DND-41 (cell line): ENCODE measurements at regions not wholly inside any gene's neighbourhood (a gene's known extent, or its start where the extent isn't known, plus 50 kb on each side); places are given as distances from the start of the nearest gene placed in this dataset.

ENCODE experiments used
- ATAC-seq: fragments of 200-7000 bp; cut with Tn5 transposase; 3 replicates; pipeline ENCODE4 v1.9.1; 2021; ENCODE audit warnings: low read depth; ENCODE audit not compliant: insufficient read depth
- DNase-seq: peaks from one replicate; pipeline ENCODE4 v3.0.0-alpha.2; 2020
- H2AFZ ChIP-seq: 2 replicates; pipeline ENCODE4 v1.6.0; 2012; ENCODE audit warnings: low read depth, low read length
- H3K27ac ChIP-seq: 2 replicates; pipeline ENCODE4 v1.5.1; 2012; ENCODE audit warnings: low read length, inconsistent platforms
- H3K27me3 ChIP-seq: fragments of 200-600 bp; sonication (generic); 2 replicates; pipeline ENCODE4 v1.6.0; 2012; ENCODE audit warnings: low read length, mild to moderate bottlenecking, inconsistent platforms; ENCODE audit not compliant: insufficient read depth, poor library complexity
- H3K36me3 ChIP-seq: 2 replicates; pipeline ENCODE4 v1.5.1; 2012; ENCODE audit warnings: low read length, inconsistent platforms; ENCODE audit not compliant: insufficient read depth
- H3K4me1 ChIP-seq: 2 replicates; pipeline ENCODE4 v1.5.1; 2012; ENCODE audit warnings: mild to moderate bottlenecking, low read length; ENCODE audit not compliant: insufficient read depth
- H3K4me2 ChIP-seq: 2 replicates; pipeline ENCODE4 v1.6.0; 2012; ENCODE audit warnings: mild to moderate bottlenecking, moderate library complexity, low read length, inconsistent platforms; ENCODE audit not compliant: insufficient read depth
- H3K4me3 ChIP-seq, 2 experiments: fragments of 200-600 bp in 1 of 2; shearing (Covaris generic) in 1 of 2; 2 replicates each; pipeline ENCODE4 v1.5.1; 2012 to 2016; ENCODE audit warnings: inconsistent platforms in 2 of 2, low read length in 2 of 2, mild to moderate bottlenecking in 2 of 2, low read depth in 1 of 2, moderate library complexity in 1 of 2
- H3K79me2 ChIP-seq: 2 replicates; pipeline ENCODE4 v1.6.0; 2012; ENCODE audit warnings: low read length, inconsistent platforms; ENCODE audit not compliant: insufficient read depth
- H3K9ac ChIP-seq: 2 replicates; pipeline ENCODE4 v1.6.0; 2012; ENCODE audit warnings: low read depth, mild to moderate bottlenecking, inconsistent platforms, low read length, moderate library complexity
- H3K9me3 ChIP-seq: 2 replicates; pipeline ENCODE4 v1.5.1; 2012; ENCODE audit warnings: low read length, moderate library complexity, mild to moderate bottlenecking, inconsistent platforms; ENCODE audit not compliant: insufficient read depth, severe bottlenecking
- H4K20me1 ChIP-seq: 2 replicates; pipeline ENCODE4 v1.6.0; 2012; ENCODE audit warnings: low read length; ENCODE audit not compliant: insufficient read depth
- EZH2 ChIP-seq: IDR thresholded peaks from 3 replicates; pipeline ENCODE4 v1.6.1; 2012; ENCODE audit warnings: borderline replicate concordance, low read depth, mild to moderate bottlenecking, moderate library complexity, low read length, inconsistent platforms; ENCODE audit not compliant: severe bottlenecking
- TF ChIP-seq, protein P1 (sequence below): IDR thresholded peaks from 2 replicates; pipeline ENCODE4 v1.5.1; 2012; ENCODE audit warnings: borderline replicate concordance, low read length, moderate library complexity, mild to moderate bottlenecking; ENCODE audit not compliant: poor library complexity, severe bottlenecking; ENCODE audit errors: extremely low read depth

- Histone ChIP-seq H3K4me2 (no peak overlapping the region), H3K79me2 (no peaks in the 10 kb centered on the region), H2AFZ (peak overlapping the region; percentile 41; the same call in 1 of the 2 replicates)
These were observed 266.9 kb downstream of the AASDHPPT start for GRCh38 chr11:106344394-106344793.

DNA sequence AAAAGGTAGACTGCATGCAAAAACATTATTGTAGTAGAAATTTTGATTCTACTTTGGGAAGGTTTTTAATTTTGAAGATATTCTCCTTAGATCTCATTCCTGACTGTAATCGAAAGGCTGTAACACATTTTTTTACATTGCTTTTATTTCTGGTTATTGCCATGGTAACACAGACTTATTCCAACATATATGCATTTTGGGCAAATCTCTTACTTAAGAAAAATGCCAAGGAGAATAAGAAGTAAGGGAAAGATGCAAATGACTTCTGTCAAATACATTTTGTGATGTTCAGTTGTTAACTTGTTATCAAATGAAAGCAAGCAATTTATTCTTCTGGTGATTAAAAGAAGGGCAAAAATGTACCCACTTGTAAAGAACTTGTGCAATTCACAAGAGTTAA lies 267.5 kb downstream of the AASDHPPT start:
- TF ChIP-seq, protein P1, sequence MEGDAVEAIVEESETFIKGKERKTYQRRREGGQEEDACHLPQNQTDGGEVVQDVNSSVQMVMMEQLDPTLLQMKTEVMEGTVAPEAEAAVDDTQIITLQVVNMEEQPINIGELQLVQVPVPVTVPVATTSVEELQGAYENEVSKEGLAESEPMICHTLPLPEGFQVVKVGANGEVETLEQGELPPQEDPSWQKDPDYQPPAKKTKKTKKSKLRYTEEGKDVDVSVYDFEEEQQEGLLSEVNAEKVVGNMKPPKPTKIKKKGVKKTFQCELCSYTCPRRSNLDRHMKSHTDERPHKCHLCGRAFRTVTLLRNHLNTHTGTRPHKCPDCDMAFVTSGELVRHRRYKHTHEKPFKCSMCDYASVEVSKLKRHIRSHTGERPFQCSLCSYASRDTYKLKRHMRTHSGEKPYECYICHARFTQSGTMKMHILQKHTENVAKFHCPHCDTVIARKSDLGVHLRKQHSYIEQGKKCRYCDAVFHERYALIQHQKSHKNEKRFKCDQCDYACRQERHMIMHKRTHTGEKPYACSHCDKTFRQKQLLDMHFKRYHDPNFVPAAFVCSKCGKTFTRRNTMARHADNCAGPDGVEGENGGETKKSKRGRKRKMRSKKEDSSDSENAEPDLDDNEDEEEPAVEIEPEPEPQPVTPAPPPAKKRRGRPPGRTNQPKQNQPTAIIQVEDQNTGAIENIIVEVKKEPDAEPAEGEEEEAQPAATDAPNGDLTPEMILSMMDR: no peak
- Histone ChIP-seq H3K4me1 (no peaks in the 10 kb centered on the region), H3K27me3 (no peaks in the 10 kb centered on the region), H3K9me3 (no peaks in the 10 kb centered on the region), H3K79me2 (no peaks in the 10 kb centered on the region), H3K9ac (no peak overlapping the region), H3K4me2 (no peak overlapping the region), H2AFZ (no peak overlapping the region), H3K4me3 (no peak overlapping the region), H4K20me1 (no peaks in the 10 kb centered on the region), H3K27ac (no peak overlapping the region), H3K36me3 (no peaks in the 10 kb centered on the region)
- no peak for DNase-seq
- ATAC-seq: no peak

More at GRCh38 chr11:106344394-106344793, 266.9 kb downstream of the AASDHPPT start:
- ATAC-seq (no peak), DNase-seq (no peak)
- H3K9me3 ChIP-seq: no peaks in the 10 kb centered on the region
- H3K4me3 ChIP-seq: no peak overlapping the region
- H3K4me1 ChIP-seq: no peaks in the 10 kb centered on the region
- no peak overlapping the region for H3K9ac ChIP-seq
- H4K20me1 ChIP-seq: no peaks in the 10 kb centered on the region
- no peak overlapping the region for H3K27ac ChIP-seq
- TF ChIP-seq EZH2: no peak
- TF ChIP-seq, protein P1: no peak
- no peaks in the 10 kb centered on the region for H3K36me3 ChIP-seq
- no peaks in the 10 kb centered on the region for H3K27me3 ChIP-seq

DNA sequence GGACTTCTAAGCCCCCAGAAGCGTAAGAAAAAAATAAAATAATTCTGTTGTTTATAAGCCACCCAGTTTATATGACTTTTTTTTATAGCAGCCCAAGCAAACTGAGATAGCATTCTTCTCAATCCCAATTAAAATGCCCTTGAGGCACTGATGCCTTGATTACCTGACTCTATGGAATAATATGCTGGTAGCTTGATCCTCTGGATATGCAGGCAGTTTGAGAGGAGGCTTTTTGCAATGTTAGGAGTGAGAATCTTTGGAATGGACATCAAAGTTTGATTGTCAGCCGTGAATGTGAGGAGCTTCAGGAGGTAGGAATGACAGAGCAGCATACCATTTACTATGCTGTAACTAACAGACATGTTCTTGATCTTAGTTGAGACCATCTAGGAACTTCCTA lies 275.6 kb downstream of the AASDHPPT start:
- no peak for DNase-seq
- TF ChIP-seq EZH2: no peak
- TF ChIP-seq, protein P1: no peak

GRCh38 chr11:106369224-106369623 lies 291.8 kb downstream of the AASDHPPT start:
- TF ChIP-seq, protein P1: no peak
- TF ChIP-seq EZH2: no peak
- DNase-seq (no peak), ATAC-seq (no peak)
- no peaks in the 10 kb centered on the region for H4K20me1 ChIP-seq
- no peak overlapping the region for H3K27ac ChIP-seq
- no peaks in the 10 kb centered on the region for H3K79me2 ChIP-seq
- H3K4me2 ChIP-seq: no peak overlapping the region
- H3K4me1 ChIP-seq: no peaks in the 10 kb centered on the region
- H3K9me3 ChIP-seq: no peaks in the 10 kb centered on the region
- no peaks in the 10 kb centered on the region for H3K27me3 ChIP-seq
- no peak overlapping the region for H2AFZ ChIP-seq
- no peaks in the 10 kb centered on the region for H3K36me3 ChIP-seq
- H3K4me3 ChIP-seq: no peak overlapping the region
- no peak overlapping the region for H3K9ac ChIP-seq

More for the DNA sequence above, 275.6 kb downstream of the AASDHPPT start:
- no peak for ATAC-seq
- no peak overlapping the region for H3K9ac ChIP-seq
- H3K27me3 ChIP-seq: no peaks in the 10 kb centered on the region
- H3K36me3 ChIP-seq: no peaks in the 10 kb centered on the region
- H3K4me2 ChIP-seq: no peak overlapping the region
- H3K27ac ChIP-seq: no peak overlapping the region
- no peaks in the 10 kb centered on the region for H3K4me1 ChIP-seq
- no peak overlapping the region for H2AFZ ChIP-seq
- H3K9me3 ChIP-seq: no peaks in the 10 kb centered on the region
- H3K4me3 ChIP-seq: no peak overlapping the region
- H3K79me2 ChIP-seq: no peaks in the 10 kb centered on the region
- H4K20me1 ChIP-seq: no peaks in the 10 kb centered on the region
